CD4-positive, CD25-positive, alpha-beta regulatory T cell (primary cell): ENCODE measurements at regions not wholly inside any gene's neighbourhood (a gene's known extent, or its start where the extent isn't known, plus 50 kb on each side); places are given as distances from the start of the nearest gene placed in this dataset.

Experiments used
- ATAC-seq, 2 donors: fragments of 150-1000 bp; cut with Tn5 transposase; one replicate each; pipeline ENCODE4 v1.10.0; 2021; ENCODE audit warnings: low read depth in 2 of 2, moderate number of reproducible peaks in 2 of 2, moderate library complexity in 1 of 2
- DNase-seq, 3 donors: peaks; one replicate each; pipeline versions ENCODE4 v3.0.0 to v3.0.0-alpha.2; 2012 to 2022; ENCODE audit warnings: mixed read lengths in 1 of 3
- H3K27ac ChIP-seq: one replicate; pipeline ENCODE4 v1.7.0; 2013; ENCODE audit warnings: mild to moderate bottlenecking, low read length; ENCODE audit not compliant: insufficient read depth, poor library complexity, severe bottlenecking
- H3K27me3 ChIP-seq: one replicate; pipeline ENCODE4 v1.7.0; 2013; ENCODE audit warnings: low read length; ENCODE audit not compliant: control insufficient read depth, insufficient read depth
- H3K36me3 ChIP-seq: one replicate; pipeline ENCODE4 v1.7.0; 2013; ENCODE audit warnings: mild to moderate bottlenecking, low read length, moderate library complexity; ENCODE audit not compliant: control insufficient read depth, insufficient read depth
- H3K4me1 ChIP-seq: 2 replicates; pipeline ENCODE4 v1.7.0; 2013; ENCODE audit warnings: mild to moderate bottlenecking, low read length; ENCODE audit not compliant: insufficient read depth, control insufficient read depth, poor library complexity, severe bottlenecking
- H3K4me3 ChIP-seq: one replicate; pipeline ENCODE4 v1.7.0; 2013; ENCODE audit warnings: low read depth, mild to moderate bottlenecking, low read length, moderate library complexity
- H3K9me3 ChIP-seq, 2 experiments: 1 replicate in 1 of 2; 2 replicates in 1 of 2; pipeline ENCODE4 v1.7.0; 2013; ENCODE audit warnings: low read length in 2 of 2, mild to moderate bottlenecking in 1 of 2, moderate library complexity in 1 of 2; ENCODE audit not compliant: control insufficient read depth in 2 of 2
- H3K27ac Mint-ChIP-seq, 3 donors: one replicate each; pipeline ENCODE4 v1.8.0; 2020 to 2022; ENCODE audit warnings: mild to moderate bottlenecking in 3 of 3, mixed read lengths in 3 of 3, moderate library complexity in 2 of 3
- H3K27me3 Mint-ChIP-seq: one replicate; pipeline ENCODE4 v1.8.0; 2022; ENCODE audit warnings: mild to moderate bottlenecking, mixed read lengths
- H3K36me3 Mint-ChIP-seq: one replicate; pipeline ENCODE4 v1.8.0; 2020; ENCODE audit warnings: mixed read lengths
- H3K4me1 Mint-ChIP-seq, 4 donors: one replicate each; pipeline ENCODE4 v1.8.0; 2020 to 2022; ENCODE audit warnings: mixed read lengths in 4 of 4, mild to moderate bottlenecking in 1 of 4
- H3K4me3 Mint-ChIP-seq, 4 donors: one replicate each; pipeline ENCODE4 v1.8.0; 2020 to 2022; ENCODE audit warnings: mild to moderate bottlenecking in 4 of 4, mixed read lengths in 4 of 4, moderate library complexity in 3 of 4
- H3K9me3 Mint-ChIP-seq, 7 donors: one replicate each; pipeline ENCODE4 v1.8.0; 2020 to 2022; ENCODE audit warnings: mixed read lengths in 7 of 7, mild to moderate bottlenecking in 3 of 7, moderate library complexity in 2 of 7

- ATAC-seq: no peak
- Mint-ChIP-seq H3K9me3 (peaks cover 0 to 2% (median 0%) of the 10 kb centered on the region in 7 donors), H3K4me3 (no peak overlapping the region), H3K36me3 (no peaks in the 10 kb centered on the region), H3K27me3 (peaks cover 5% of the 10 kb centered on the region), H3K4me1 (no peaks in the 10 kb centered on the region), H3K27ac (no peak overlapping the region)
- no peaks in the 10 kb centered on the region for H3K27me3 ChIP-seq
- no peaks in the 10 kb centered on the region for H3K9me3 ChIP-seq
- H3K27ac ChIP-seq: no peak overlapping the region
- H3K4me3 ChIP-seq: no peak overlapping the region
- no peaks in the 10 kb centered on the region for H3K4me1 ChIP-seq
- no peaks in the 10 kb centered on the region for H3K36me3 ChIP-seq
- DNase-seq: no peak
Observed at GRCh38 chr17:33908363-33909064, 346.6 kb upstream of the CCL2 start.

GRCh38 chr17:33910200-33910857 is 344.8 kb upstream of the CCL2 start:
- H3K36me3 ChIP-seq: no peaks in the 10 kb centered on the region
- no peaks in the 10 kb centered on the region for H3K9me3 ChIP-seq
- Mint-ChIP-seq H3K36me3 (no peaks in the 10 kb centered on the region), H3K27me3 (peaks cover 5% of the 10 kb centered on the region), H3K4me3 (no peak overlapping the region), H3K4me1 (no peaks in the 10 kb centered on the region), H3K27ac (peak overlapping the region in 1 of 3 donors; percentile 21), H3K9me3 (peaks cover 0 to 2% (median 0%) of the 10 kb centered on the region in 7 donors)
- H3K4me3 ChIP-seq: no peak overlapping the region
- DNase-seq: no peak
- no peaks in the 10 kb centered on the region for H3K27me3 ChIP-seq
- no peak overlapping the region for H3K27ac ChIP-seq
- no peak for ATAC-seq
- H3K4me1 ChIP-seq: no peaks in the 10 kb centered on the region

GRCh38 chr17:33914125-33914524 is 341.0 kb upstream of the CCL2 start:
- Histone ChIP-seq H3K9me3 (no peaks in the 10 kb centered on the region), H3K27ac (no peak overlapping the region), H3K4me1 (no peaks in the 10 kb centered on the region), H3K36me3 (no peaks in the 10 kb centered on the region), H3K4me3 (no peak overlapping the region), H3K27me3 (peaks cover 2% of the 10 kb centered on the region)
- Mint-ChIP-seq H3K4me3 (no peak overlapping the region), H3K36me3 (no peaks in the 10 kb centered on the region), H3K4me1 (peaks cover 0 to 4% (median 0%) of the 10 kb centered on the region in 4 donors), H3K27ac (no peak overlapping the region), H3K9me3 (peaks cover 0 to 5% (median 1%) of the 10 kb centered on the region in 7 donors), H3K27me3 (peaks cover 2% of the 10 kb centered on the region)
- DNase-seq: no peak
- ATAC-seq: no peak

DNA sequence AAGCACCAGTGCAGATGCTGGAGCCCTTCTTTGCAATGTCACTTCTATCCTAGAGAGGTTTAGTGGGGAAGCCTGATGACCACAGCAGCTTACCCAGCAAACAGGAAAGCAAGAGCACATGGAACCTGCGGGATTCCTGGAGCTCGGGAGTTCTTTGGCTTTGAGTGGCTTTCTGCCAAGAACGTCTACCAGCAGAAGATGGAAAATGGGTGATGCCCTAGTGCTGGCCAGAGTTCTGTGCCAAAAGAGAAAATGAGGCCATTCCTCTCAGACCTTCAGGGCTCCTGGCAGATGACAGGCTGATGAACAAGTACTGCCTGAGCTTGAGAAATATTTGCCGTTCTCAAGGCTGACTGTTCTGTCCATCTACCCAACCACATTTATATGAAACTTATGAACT is 332.1 kb upstream of the CCL2 start:
- Histone ChIP-seq H3K27ac (no peak overlapping the region), H3K4me3 (no peak overlapping the region), H3K36me3 (no peaks in the 10 kb centered on the region), H3K9me3 (no peaks in the 10 kb centered on the region), H3K4me1 (no peaks in the 10 kb centered on the region), H3K27me3 (peaks cover 2% of the 10 kb centered on the region)
- Mint-ChIP-seq H3K9me3 (peaks cover 0 to 2% (median 0%) of the 10 kb centered on the region in 7 donors), H3K36me3 (no peaks in the 10 kb centered on the region), H3K27me3 (peaks cover 5% of the 10 kb centered on the region), H3K4me3 (no peak overlapping the region), H3K27ac (no peak overlapping the region), H3K4me1 (no peaks in the 10 kb centered on the region)
- ATAC-seq: no peak
- DNase-seq: no peak

- ATAC-seq: no peak
- Mint-ChIP-seq H3K36me3 (no peaks in the 10 kb centered on the region), H3K27me3 (peaks cover 7% of the 10 kb centered on the region), H3K4me1 (no peaks in the 10 kb centered on the region), H3K9me3 (peaks cover 0 to 2% (median 0%) of the 10 kb centered on the region in 7 donors), H3K27ac (no peak overlapping the region), H3K4me3 (no peak overlapping the region)
- Histone ChIP-seq H3K9me3 (no peaks in the 10 kb centered on the region), H3K4me1 (no peaks in the 10 kb centered on the region), H3K27ac (no peak overlapping the region), H3K27me3 (peaks cover 2% of the 10 kb centered on the region), H3K4me3 (no peak overlapping the region), H3K36me3 (no peaks in the 10 kb centered on the region)
- no peak for DNase-seq
Observed at GRCh38 chr17:33924104-33924503, 331.0 kb upstream of the CCL2 start.

DNA sequence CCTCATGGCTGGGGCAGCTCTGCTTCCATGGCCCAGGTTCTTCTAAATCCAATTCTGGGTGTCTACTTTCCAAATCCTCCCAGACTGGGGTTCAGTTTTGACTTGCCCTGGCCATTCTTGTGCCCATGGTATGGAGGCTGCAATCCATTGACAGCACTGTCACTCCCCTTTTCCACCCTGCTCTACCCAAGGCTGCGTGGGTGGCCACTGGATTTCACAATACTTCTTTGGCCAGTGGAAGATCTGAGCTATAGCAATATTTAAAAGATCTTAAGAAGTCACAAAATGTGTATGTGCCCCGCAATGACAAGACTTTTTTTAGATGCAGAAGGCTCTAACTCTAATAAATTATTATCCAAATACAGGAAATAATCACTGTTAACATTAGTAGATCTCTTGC is 329.4 kb upstream of the CCL2 start:
- Histone ChIP-seq H3K4me3 (no peak overlapping the region), H3K4me1 (no peaks in the 10 kb centered on the region), H3K36me3 (no peaks in the 10 kb centered on the region), H3K27ac (no peak overlapping the region), H3K9me3 (no peaks in the 10 kb centered on the region), H3K27me3 (peaks cover 2% of the 10 kb centered on the region)
- DNase-seq (no peak), ATAC-seq (no peak)
- no peaks in the 10 kb centered on the region for H3K9me3 Mint-ChIP-seq
- peaks cover 11% of the 10 kb centered on the region for H3K27me3 Mint-ChIP-seq
- H3K27ac Mint-ChIP-seq: no peak overlapping the region
- no peaks in the 10 kb centered on the region for H3K4me1 Mint-ChIP-seq
- H3K4me3 Mint-ChIP-seq: no peak overlapping the region
- no peaks in the 10 kb centered on the region for H3K36me3 Mint-ChIP-seq

DNA sequence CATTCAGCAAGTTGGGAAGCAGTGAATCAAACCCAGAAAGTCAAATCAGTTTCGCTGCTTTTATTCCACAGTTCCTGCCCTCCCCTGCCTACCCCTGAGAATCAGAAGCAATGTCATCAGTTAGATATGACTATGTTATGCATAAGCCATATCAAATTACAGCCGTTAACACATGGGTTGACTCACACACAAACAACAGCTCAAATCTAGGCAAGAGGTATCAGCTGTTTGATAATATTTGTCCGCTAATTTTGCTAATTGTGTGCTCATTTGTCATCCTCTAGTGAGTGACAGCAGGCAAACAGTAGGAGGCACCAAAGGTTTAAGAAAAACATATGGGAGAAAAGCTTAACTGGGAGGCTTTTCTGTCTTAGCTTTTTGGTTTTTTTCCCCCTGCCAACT is 327.4 kb upstream of the CCL2 start:
- no peaks in the 10 kb centered on the region for H3K4me1 Mint-ChIP-seq
- Histone ChIP-seq H3K27ac (no peak overlapping the region), H3K4me1 (no peaks in the 10 kb centered on the region), H3K4me3 (no peak overlapping the region), H3K27me3 (no peaks in the 10 kb centered on the region), H3K9me3 (no peaks in the 10 kb centered on the region), H3K36me3 (no peaks in the 10 kb centered on the region)
- H3K27ac Mint-ChIP-seq: no peak overlapping the region
- peaks cover 11% of the 10 kb centered on the region for H3K27me3 Mint-ChIP-seq
- H3K36me3 Mint-ChIP-seq: no peaks in the 10 kb centered on the region
- ATAC-seq (no peak), DNase-seq (peak in 1 of 3 donors; percentile 5)
- no peaks in the 10 kb centered on the region for H3K9me3 Mint-ChIP-seq
- no peak overlapping the region for H3K4me3 Mint-ChIP-seq

- Histone ChIP-seq H3K27ac (no peak overlapping the region), H3K9me3 (no peaks in the 10 kb centered on the region), H3K4me1 (no peaks in the 10 kb centered on the region), H3K4me3 (no peak overlapping the region), H3K27me3 (no peaks in the 10 kb centered on the region), H3K36me3 (no peaks in the 10 kb centered on the region)
- Mint-ChIP-seq H3K4me1 (no peaks in the 10 kb centered on the region), H3K27me3 (peaks cover 11% of the 10 kb centered on the region), H3K27ac (no peak overlapping the region), H3K9me3 (no peaks in the 10 kb centered on the region), H3K36me3 (no peaks in the 10 kb centered on the region), H3K4me3 (no peak overlapping the region)
- ATAC-seq (no peak), DNase-seq (no peak)
Observed at GRCh38 chr17:33929181-33929724, 325.8 kb upstream of the CCL2 start.
